GM19372 (cell line): ENCODE measurements at regions not wholly inside any gene's neighbourhood (a gene's known extent, or its start where the extent isn't known, plus 50 kb on each side); places are given as distances from the start of the nearest gene placed in this dataset.
"Not testable (repeated sequence)": the region's sequence is repeated elsewhere in the genome, so short reads cannot be mapped to it uniquely, and the experiment has no call there.

ENCODE experiments used
- ATAC-seq: cut with Tn5 transposase; IDR thresholded peaks from one replicate; pipeline ENCODE4 v1.9.1; 2021; ENCODE audit warnings: mild to moderate bottlenecking, low read depth, moderate library complexity; ENCODE audit not compliant: unreplicated experiment

DNA sequence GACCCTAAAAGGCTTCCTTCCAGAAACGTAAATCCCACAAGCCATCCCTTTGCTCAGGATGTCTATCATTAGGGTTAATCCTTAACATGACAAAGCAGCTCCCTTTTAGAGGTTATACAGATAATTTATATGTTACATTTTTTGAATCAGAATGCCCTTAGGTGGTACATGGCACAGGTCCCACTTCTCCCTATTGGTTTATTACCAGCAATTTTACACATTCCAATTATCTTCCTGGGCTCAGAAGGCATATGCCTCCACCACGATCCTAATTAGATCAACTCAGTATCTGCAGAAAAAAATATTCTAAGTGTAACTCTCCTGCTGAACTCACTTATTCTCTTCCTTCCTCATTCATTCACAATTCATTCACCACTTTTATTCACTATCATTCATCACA lies 507.0 kb upstream of the MAP2 start:
- ATAC-seq, result no peak

DNA sequence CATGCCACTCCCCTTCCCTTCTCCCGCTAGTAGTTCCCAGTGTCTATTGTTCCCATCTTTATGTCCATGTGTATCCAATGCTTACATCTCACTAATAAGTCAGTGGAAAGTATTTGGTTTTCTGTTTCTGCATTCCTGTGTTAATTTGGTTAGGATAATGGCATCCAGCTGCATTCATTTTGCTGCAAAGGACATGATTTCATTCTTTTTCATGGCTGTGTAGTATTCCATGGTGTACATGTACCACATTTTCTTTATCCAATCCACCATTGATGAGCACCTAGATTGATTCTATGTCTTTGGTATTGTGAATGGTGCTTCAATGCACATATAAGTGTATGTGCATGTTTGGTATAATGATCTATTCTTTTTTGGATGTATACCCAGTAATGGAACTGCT lies 502.5 kb upstream of the MAP2 start:
- not testable (repeated sequence) for ATAC-seq

DNA sequence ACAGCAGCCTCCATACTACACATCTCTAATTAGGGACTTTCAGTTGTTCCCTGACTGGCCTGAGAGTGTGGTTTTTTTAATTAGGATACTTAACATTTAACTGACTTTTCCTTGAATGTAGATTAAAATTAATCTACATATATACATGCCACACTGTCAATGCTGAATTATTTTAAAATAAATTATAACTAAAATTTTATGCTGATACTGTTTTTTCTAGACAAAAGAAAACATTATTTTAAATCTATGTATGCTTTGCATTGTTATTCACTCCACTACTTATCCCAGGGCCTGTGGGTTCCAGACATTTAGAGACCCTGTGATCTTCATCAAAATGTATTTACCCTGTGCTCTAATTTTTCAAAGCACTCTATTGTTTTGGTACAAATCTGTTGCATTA lies 496.0 kb upstream of the MAP2 start:
- no peak for ATAC-seq

DNA sequence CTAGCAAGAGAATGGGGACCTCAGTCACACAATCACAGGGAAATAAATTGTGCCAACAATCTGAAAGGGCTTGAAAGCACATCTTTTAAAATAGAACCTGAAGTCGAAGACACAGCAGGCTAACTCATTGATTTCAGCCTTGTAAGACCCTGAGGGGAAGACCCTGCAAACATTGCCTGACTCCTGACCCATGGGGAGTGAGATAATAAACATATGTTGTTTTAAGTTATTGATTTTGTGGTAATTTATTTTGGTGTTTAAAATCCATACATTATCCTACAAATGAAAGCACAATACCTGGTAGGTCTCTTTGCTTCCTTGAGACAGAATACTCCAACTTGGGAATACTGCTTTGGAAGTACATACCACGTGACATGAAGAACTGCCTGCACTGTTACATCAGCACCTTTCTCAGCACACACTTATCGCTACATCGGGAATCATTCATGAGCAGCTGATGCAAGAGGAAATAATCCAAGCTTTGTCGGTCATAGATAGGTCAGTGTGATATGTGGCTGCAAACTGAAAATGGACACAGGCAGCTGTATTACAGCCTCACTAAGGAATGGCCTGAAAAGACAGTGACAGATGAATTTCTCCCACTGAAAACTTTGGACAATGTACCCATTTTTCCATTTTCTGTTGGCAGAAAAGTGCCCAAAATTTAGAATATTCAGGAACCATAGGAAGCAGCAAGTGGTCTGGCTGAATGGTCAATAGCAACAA lies 494.5 kb upstream of the MAP2 start:
- no peak for ATAC-seq

DNA sequence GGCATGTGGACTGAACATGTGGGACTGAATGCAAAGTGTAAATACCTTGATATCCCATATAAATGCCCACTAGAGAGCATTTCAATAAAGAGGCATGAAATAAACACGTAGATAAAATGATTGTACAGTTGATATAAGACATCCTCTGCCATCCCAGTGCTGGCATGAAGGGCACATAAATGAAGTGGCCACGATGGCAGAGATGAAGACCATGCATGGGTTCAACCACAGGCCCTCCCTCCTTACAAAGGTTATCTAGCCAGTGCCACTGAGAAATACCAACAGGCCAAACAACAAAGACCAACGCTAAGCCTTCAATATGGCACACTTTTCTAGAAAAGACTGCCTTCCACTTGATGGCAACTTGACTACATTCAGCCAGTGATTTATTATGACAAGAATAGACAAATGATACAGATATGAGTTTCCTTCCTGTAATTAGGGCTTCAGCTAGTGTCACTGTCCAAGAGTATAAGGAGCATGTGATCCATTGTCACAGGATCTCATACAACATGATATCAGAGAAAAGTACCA lies 493.9 kb upstream of the MAP2 start:
- no peak for ATAC-seq

DNA sequence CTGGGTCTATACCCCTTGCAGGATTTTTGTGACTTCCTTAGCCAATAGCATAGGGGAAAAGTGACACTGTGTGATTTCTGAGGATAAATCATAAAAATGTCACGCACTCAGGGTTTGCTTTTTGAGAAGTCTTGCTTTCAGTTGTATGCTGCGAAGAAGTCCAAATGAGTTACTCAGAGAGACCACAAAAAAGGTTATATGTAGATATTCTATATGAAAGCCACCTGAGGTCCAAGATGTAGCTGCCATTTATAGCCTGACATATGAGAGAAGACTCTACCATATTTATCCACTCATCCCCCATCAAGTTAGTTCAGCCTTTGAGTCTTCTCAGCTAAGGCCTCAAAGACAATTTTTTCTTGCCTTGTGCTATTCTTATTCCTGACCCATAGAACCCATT lies 488.3 kb upstream of the MAP2 start:
- ATAC-seq, result no peak

DNA sequence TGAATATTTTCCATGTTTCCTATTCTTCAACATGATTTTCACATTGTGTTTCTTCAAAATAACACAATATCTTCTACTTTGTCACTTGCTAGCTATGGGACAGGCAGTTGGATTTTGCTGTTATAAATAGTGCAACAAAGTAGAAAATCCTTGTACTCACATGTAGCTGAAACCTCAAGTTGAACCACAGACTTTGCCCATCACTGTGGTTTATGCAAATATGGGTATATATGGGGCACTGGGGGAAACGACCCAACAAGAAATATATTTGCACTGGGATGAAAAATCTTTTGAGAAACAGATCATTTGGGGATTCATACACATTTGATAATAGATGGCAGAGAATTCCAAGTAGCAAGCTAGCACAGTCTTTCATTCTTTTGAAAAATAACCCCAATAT lies 486.3 kb upstream of the MAP2 start:
- ATAC-seq, result no peak

DNA sequence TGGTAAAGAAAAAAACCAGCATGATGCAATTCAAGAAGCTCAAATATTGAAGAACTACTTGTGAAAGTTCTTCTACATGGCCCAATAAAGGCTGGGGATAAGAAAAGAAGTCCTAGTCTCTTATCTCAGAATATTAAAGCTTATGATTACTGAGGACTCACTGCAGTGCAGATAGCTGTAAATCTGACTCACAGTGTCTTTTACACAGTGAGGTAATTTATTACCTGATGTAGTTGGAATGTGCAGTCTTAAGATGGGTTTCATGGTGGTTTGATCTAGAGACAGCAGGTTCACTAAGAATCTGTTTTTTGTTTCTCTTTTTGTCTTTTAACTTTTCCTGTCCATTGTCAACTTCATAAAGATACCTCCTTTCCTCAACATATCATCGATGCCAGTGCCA lies 484.0 kb upstream of the MAP2 start:
- ATAC-seq, result no peak

DNA sequence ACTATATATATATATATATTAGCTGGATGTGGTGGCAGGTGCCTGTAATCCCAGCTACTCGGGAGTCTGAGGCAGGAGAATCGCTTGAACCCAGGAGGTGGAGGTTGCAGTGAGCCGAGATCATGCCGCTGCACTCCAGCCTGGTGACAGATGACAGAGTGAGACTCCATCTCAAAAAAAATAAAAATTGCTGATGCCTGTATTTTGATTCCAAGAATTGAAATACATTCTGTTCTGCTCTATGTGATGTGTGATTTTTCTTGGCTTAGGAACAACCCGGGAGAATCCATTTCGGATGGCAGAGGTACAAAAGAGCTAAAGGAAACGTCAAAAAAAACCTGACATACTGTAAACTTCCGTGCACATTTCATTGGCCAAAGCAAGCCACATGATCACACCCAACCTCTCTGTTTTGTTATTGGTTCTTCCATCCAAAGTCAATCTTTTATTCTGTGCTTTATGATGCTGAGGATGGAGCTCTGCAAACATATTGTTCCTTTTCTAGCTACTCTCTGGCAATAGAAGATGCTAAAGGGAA lies 478.1 kb upstream of the MAP2 start:
- no peak for ATAC-seq

DNA sequence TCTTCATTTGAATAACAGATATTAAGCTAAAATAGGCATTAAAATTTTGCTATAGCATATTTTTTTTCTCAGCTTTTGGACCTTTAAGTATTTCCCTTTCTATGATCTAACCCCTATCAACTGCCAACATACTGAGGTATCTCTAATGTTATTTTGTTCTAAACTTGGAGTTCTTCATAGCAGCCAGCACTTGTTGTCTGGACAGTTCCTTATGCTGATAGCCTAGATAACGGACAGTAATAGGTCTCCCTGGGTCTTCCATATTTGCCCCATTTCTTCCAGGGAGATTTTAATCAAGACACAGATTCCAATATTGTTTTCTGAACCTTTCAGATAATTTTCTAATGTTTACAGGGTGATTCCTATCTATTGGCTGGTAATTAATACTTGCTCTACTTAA lies 475.8 kb upstream of the MAP2 start:
- no peak for ATAC-seq

DNA sequence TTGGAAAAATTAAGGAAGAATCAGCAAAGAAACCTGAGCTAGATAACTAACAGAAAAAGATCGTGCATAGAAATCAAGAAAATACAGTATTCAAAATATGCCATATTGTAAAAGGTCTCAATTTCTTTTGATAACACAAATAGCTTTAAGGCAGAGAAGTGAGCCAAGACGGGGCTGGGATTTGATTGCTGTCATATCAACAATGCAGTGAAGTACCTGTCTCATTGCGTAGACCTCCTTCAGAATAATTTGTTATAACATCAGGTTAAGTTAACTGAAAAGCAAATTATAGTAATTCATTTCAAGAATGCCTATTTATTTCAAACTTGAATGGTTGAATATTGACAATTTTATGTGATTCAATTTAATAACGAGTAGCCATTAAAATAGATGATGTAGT lies 453.8 kb upstream of the MAP2 start:
- no peak for ATAC-seq

DNA sequence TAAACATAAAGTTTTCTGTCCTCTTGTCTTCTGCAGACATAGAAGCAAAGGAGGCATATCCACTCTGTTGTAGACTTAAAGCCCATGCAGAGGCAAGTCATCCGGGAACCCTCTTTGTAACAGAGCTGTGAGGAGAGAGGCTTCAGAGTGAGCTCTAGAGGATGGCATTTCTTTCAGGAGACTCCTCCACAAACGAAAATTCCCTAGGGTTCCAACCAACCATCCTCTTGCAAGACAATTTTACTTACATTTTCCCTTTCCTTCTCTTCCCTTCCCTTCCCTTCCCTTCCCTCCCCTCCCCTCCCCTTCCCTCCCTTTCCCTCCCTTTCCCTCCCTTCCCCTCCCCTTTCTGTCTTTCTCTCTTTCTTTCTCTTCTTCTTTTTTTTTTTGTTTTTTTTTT lies 446.3 kb upstream of the MAP2 start:
- ATAC-seq, result no peak

DNA sequence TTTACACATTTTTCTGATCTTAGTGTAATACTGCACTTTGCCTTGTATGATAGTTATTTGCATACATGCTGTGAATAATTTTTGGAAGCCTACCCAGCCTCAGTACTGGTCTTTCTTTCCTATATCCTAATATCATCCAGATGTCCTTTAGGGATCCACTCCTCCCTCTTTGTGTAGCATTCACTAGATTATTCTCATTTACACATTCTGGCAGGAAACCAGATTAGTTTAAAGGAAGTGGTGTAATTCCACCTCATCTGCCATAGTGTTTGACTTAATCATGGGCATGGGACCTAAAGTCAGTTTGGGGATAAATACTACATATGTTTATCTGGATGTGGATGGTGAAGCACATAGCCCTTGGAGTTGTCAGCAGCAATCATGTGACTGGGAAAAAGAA lies 444.9 kb upstream of the MAP2 start:
- no peak for ATAC-seq

DNA sequence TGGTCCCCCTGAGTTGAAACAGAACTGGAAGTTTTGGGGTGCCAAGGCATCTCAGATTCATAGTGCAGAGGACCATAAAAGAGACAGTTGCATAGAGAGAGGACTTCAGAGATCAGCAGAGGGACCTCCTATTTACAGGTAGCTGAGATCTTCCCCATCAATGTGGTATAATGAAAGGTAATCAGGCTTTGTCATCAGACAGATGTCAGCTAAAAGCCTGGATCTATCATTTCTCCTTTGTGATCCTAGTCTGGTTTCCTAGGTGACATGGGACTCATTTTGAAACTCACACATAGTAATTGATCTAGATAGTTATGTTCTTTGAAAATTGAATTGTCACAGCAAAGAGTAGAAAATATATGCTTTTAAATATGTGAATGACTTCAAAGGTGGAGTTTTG lies 443.5 kb upstream of the MAP2 start:
- ATAC-seq, result no peak

DNA sequence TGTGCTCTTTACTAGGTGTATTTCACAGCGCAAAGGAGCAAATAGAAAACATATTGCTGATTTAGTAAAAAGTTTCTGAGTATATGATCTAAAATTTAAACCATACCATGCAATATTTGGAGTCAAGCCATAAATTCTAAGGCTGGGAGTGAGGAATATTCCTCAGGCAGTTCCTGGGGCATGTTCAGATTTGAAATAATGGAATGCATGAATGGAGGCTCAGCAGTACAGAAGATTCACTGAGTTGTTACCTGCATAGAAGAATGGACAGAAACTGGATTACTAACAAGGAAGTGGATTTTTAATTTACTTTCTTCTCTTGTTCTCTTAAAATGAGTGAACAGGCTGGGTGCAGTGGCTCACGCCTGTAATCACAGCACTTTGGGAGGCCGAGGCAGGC lies 441.0 kb upstream of the MAP2 start:
- no peak for ATAC-seq

DNA sequence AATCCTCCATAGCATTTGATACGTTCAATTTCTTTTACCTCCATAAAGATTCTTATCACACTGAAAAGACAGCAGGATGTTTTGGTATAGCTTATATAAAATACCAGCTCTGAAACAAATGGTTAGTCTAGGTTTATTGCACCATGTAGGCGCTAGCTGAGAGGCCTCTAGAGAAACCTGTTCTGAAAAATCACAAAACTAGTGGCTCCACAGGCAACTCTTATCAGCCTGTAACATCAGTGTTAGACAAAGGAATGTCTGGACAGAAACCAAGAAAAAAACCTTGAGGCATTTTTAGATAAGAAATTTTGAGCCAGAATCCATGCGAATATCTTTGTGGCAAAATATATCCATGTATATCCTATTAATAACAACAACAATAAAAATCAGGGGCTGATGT lies 440.4 kb upstream of the MAP2 start:
- ATAC-seq, result no peak

DNA sequence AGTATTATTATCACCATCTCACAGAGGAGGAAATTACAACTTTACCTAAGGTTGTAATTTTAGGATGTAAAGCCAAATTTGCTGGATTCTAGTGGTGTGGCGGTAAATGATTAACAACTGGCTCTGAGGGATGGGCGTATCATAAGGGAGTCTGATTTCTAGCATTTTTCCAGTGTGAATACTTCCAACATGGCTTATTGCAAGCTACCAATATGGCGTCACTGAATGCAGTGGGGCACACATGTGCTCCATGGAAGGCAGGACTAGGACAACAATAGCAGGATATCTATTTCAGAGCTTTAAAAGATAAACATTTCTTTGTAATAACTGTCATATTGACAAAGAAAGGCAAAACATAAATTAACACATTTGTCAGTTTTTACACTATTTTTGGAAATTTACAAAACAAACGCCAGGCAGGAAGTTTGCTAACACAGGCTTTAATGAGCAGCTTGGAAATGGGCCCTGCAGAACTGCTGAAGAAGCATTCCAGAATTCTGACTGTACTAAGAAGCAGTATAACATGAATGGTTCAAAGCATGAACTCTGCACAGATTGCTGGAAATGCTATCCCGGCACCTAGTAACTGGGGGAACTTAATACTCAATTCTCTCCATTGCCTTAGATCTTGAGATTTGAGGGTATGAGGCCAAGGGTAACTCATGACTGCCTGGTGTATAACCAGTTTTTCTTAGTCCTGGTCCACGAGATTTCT lies 439.3 kb upstream of the MAP2 start:
- ATAC-seq, result no peak

DNA sequence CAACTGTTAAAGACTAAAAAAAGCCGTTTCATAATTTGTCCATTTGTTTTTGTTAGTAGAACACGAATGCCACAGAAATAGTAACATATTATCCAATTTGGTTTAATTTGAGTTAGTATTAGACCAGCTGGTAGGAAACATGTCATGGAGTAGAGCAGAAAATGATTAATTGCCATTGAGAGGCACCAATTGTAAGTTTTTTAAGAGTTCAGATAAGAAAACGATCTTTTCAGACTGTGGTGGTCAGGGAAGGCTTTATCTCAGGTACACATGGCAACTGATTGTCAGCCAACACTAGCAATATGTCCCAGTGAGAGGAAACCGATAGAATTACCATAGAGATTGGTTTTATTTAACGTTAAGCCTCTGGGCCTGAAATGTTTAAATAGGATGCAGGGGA lies 438.2 kb upstream of the MAP2 start:
- no peak for ATAC-seq

DNA sequence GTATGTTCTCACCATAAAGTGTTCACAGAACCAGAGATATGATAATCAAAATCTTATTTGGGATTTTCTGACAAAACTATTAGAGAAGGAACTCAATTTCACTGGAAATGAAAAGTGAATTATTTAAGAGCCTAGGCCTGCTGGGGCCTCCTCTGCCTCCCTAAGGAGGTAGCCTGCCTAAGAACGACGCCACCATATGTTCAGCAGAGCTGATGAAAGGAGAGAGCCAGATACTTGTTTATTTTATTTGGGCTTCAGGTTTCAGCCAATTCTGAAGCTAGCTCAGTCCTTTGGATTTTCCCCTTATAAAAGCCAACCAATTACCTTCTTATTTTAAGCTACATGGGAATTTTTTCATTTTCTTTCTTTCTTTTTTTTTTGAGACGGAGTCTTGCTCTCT lies 433.1 kb upstream of the MAP2 start:
- ATAC-seq, result no peak

DNA sequence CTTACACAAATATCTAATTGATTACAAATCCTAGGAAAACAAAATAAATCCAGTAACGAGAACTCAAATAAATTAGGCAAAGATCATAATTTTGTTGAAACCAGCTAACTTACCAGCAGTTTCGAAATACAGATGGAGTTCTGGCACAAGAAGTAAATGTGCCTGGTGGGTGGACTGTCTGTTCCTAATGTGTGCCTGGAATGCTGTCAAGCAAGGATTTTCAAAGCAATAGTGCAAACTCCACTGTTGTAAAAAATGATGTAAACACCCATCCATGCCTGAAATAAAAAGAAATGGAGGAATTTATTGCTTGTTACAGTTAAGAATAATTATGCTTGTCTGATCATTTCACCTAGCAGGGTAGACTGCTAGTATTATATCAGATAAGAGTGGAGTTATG lies 423.9 kb upstream of the MAP2 start:
- no peak for ATAC-seq

DNA sequence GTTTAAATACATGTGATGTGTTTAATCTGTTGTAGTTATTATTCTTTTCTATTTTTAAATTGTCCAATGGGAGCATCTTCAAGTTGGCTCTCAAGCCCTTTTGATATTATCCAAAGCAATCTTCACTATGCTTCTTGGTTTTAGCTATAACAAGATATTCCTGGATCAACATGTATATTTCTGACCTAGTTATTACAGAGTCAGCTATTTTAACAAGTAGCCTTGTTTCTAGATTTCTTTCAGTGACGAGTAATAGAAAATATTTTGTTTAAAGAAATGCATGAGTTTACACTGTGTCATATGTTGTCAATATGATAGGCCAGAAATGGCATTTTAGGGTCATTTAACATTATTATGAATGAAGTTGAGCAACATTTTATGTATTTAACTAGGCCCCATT lies 421.8 kb upstream of the MAP2 start:
- ATAC-seq, result no peak

DNA sequence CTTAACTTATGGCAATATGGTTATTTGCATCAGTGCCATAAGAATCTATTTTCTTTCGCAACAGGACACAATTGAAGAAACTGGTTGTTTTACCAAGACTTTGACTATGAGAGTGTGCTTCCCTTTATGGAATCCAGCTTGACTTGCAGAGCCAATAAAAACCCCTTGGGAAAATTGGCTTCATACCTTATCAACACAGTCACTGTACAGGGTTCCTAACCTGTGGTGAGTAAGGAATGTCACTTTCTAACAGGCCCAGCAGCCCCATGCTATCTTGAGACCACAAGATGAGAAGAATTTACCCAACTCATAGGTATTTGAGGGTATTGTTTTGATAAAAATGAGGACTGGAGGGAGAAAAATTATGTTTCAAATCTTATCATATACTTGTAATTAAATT lies 418.5 kb upstream of the MAP2 start:
- ATAC-seq, result no peak
